GM13976 (cell line): ENCODE measurements at regions not wholly inside any gene's neighbourhood (a gene's known extent, or its start where the extent isn't known, plus 50 kb on each side); places are given as distances from the start of the nearest gene placed in this dataset.

Experiments used
- DNase-seq: peaks from one replicate; pipeline ENCODE4 v3.0.0; 2012; ENCODE audit warnings: low spot score
- CTCF ChIP-seq: IDR thresholded peaks from 2 replicates; pipeline ENCODE4 v1.5.1; 2012; ENCODE audit warnings: borderline replicate concordance, mild to moderate bottlenecking; ENCODE audit not compliant: insufficient read depth; ENCODE audit errors: extremely low read depth, missing control alignments, control extremely low read depth
- in situ Hi-C: fragments of 300-500 bp; cut with MboI; formaldehyde crosslinking; loops from one replicate; pipeline ENCODE4 v1.12.0; 2022; ENCODE audit warnings: low sequenced_read_pairs, mixed read lengths, inconsistent platforms; ENCODE audit not compliant: unreplicated experiment

- DNase-seq, result no peak
- in situ Hi-C loops, result no loop called here
- no peak for TF ChIP-seq CTCF
These were observed 496.4 kb upstream of the MDFIC2 start for GRCh38 chr3:70808881-70809280.

- DNase-seq, result no peak
- in situ Hi-C loops, result no loop called here
- no peak for TF ChIP-seq CTCF
These were observed 494.1 kb upstream of the MDFIC2 start for GRCh38 chr3:70806556-70806955.

- TF ChIP-seq CTCF, result no peak
These were observed 493.6 kb upstream of the MDFIC2 start for GRCh38 chr3:70806021-70806420.

GRCh38 chr3:70805061-70805889, 492.8 kb upstream of the MDFIC2 start:
- no peak for DNase-seq

More at GRCh38 chr3:70806021-70806420, 493.6 kb upstream of the MDFIC2 start:
- DNase-seq, result no peak
- in situ Hi-C loops, result no loop called here

DNA sequence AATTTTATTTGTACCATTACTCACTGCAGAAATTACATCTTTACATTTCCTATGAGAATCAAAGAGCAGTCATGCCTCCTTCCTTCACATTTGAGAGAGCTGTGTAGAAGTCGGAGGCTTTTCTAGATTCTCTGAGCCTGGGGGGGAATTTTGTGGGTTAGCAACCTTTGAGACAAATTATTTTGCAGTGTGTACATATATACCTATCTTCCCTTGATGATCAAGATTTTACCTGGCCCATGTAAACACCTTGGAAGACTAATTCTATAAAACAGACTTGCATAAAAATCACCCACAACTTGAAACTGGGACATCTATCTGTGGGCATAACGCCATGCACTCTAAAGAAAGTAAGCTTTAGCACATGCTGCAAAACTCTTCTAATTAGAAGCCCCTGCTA, 491.5 kb upstream of the MDFIC2 start:
- TF ChIP-seq CTCF, result no peak
- in situ Hi-C loops, result no loop called here
- DNase-seq, result no peak

More at GRCh38 chr3:70805061-70805889, 492.8 kb upstream of the MDFIC2 start:
- no peak for TF ChIP-seq CTCF
- in situ Hi-C loops, result no loop called here

DNA sequence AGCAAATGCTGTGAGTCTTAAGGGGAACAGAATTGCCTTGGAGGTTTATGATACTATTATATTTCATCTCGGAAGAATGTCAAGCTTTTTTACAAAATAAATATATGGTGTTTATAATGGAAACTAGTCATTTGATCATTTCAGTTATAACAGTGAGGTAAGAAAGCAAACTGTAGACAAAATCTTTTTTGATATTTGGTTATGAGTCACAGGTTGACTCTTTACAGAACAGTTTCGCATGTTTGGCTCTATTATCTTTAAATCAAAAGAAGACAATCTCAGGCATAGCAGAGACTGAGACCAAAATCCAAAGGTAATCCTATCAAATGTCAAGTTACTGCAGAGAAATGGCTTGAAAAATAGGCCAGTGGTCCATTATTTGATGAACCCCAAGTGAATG, 490.9 kb upstream of the MDFIC2 start:
- no peak for DNase-seq
- in situ Hi-C loops, result no loop called here
- no peak for TF ChIP-seq CTCF
